Keratinocyte (primary cell): ENCODE measurements at regions not wholly inside any gene's neighbourhood (a gene's known extent, or its start where the extent isn't known, plus 50 kb on each side); places are given as distances from the start of the nearest gene placed in this dataset.
A peak's percentile ranks its signal among the peaks of the same experiment; 100 is the strongest.

ENCODE experiments used
- DNase-seq: peaks from one replicate; pipeline ENCODE4 v3.0.0-alpha.2; 2011; ENCODE audit warnings: low read depth, missing footprints, low spot score
- FAIRE-seq: peaks from 2 replicates; lab custom pipeline; 2011; peaks lifted over from hg19 to GRCh38; lab: Jason Lieb, UNC
- H2AFZ ChIP-seq: 2 replicates; pipeline ENCODE4 v1.6.0; 2012; ENCODE audit warnings: low read length, control low read depth, inconsistent platforms; ENCODE audit not compliant: control insufficient read depth
- H3K27ac ChIP-seq: 2 replicates; pipeline ENCODE4 v1.5.1; 2011; ENCODE audit warnings: low read length; ENCODE audit not compliant: control insufficient read depth, insufficient read depth
- H3K27me3 ChIP-seq: 3 replicates; pipeline ENCODE4 v1.6.0; 2011; ENCODE audit warnings: low read length; ENCODE audit not compliant: control insufficient read depth, insufficient read depth; ENCODE audit errors: extremely low read depth
- H3K36me3 ChIP-seq, 2 experiments: 2 replicates in 1 of 2; 3 replicates in 1 of 2; pipeline ENCODE4 v1.5.1; 2011; ENCODE audit warnings: low read length in 2 of 2, mild to moderate bottlenecking in 1 of 2; ENCODE audit not compliant: control insufficient read depth in 2 of 2, insufficient read depth in 2 of 2; ENCODE audit errors: extremely low read depth in 1 of 2
- H3K4me1 ChIP-seq: 3 replicates; pipeline ENCODE4 v1.5.1; 2011; ENCODE audit warnings: low read length; ENCODE audit not compliant: control insufficient read depth, insufficient read depth; ENCODE audit errors: extremely low read depth
- H3K4me2 ChIP-seq: 3 replicates; pipeline ENCODE4 v1.6.0; 2011; ENCODE audit warnings: low read depth, low read length; ENCODE audit not compliant: control insufficient read depth, insufficient read depth; ENCODE audit errors: extremely low read depth
- H3K4me3 ChIP-seq, 3 experiments: fragments of 200-600 bp in 1 of 3; sonication (generic) in 1 of 3; 2 replicates in 2 of 3; 3 replicates in 1 of 3; pipeline ENCODE4 v1.5.1; 2011 to 2016; ENCODE audit warnings: low read length in 3 of 3, mild to moderate bottlenecking in 3 of 3, control low read depth in 2 of 3, inconsistent platforms in 1 of 3, low read depth in 1 of 3, mixed read lengths in 1 of 3, mixed run types in 1 of 3, moderate library complexity in 1 of 3; ENCODE audit not compliant: control insufficient read depth in 2 of 3, insufficient read depth in 2 of 3; ENCODE audit errors: extremely low read depth in 1 of 3
- H3K79me2 ChIP-seq: 2 replicates; pipeline ENCODE4 v1.6.0; 2012; ENCODE audit warnings: low read length; ENCODE audit not compliant: control insufficient read depth, insufficient read depth
- H3K9ac ChIP-seq: 3 replicates; pipeline ENCODE4 v1.6.0; 2011; ENCODE audit warnings: low read length; ENCODE audit not compliant: control insufficient read depth, insufficient read depth; ENCODE audit errors: extremely low read depth
- H3K9me1 ChIP-seq: 3 replicates; pipeline ENCODE4 v1.6.0; 2011; ENCODE audit warnings: low read length; ENCODE audit not compliant: control insufficient read depth, insufficient read depth; ENCODE audit errors: extremely low read depth
- H3K9me3 ChIP-seq: 2 replicates; pipeline ENCODE4 v1.5.1; 2012; ENCODE audit warnings: low read depth, low read length; ENCODE audit not compliant: control insufficient read depth
- H4K20me1 ChIP-seq: 3 replicates; pipeline ENCODE4 v1.6.0; 2011; ENCODE audit warnings: low read length; ENCODE audit not compliant: control insufficient read depth, insufficient read depth; ENCODE audit errors: extremely low read depth
- CTCF ChIP-seq, 3 experiments: IDR thresholded peaks in 1 of 3; conservative IDR thresholded peaks in 1 of 3; optimal IDR thresholded peaks in 1 of 3; 2 replicates in 2 of 3; 3 replicates in 1 of 3; pipeline versions ENCODE3 to v1.5.1; 2011; ENCODE audit warnings: low read length in 3 of 3, mild to moderate bottlenecking in 3 of 3, moderate library complexity in 2 of 3, control low read depth in 1 of 3, inconsistent platforms in 1 of 3; ENCODE audit not compliant: insufficient read depth in 2 of 3; ENCODE audit errors: extremely low read depth in 1 of 3
- EZH2 ChIP-seq: IDR thresholded peaks from one replicate; pipeline ENCODE4 v1.6.1; 2012; ENCODE audit warnings: inconsistent platforms, mild to moderate bottlenecking, low read length, moderate library complexity
- dilution Hi-C: fragments of 300-500 bp; cut with MboI; formaldehyde crosslinking; loops from one replicate; pipeline ENCODE4 v1.7.0; 2020; ENCODE audit warnings: low sequenced_read_pairs; ENCODE audit not compliant: extremely low pct_ligation_motif_present

- Histone ChIP-seq H2AFZ (no peak overlapping the region), H3K27ac (no peak overlapping the region), H3K9me3 (no peaks in the 10 kb centered on the region), H3K79me2 (no peaks in the 10 kb centered on the region), H3K9ac (no peak overlapping the region), H4K20me1 (no peaks in the 10 kb centered on the region), H3K36me3 (no peaks in the 10 kb centered on the region), H3K4me3 (no peak overlapping the region), H3K4me2 (no peak overlapping the region), H3K27me3 (no peaks in the 10 kb centered on the region), H3K4me1 (peaks cover 15% of the 10 kb centered on the region), H3K9me1 (no peaks in the 10 kb centered on the region)
- dilution Hi-C loops, result no loop called here
- DNase-seq (no peak), FAIRE-seq (no peak)
- TF ChIP-seq EZH2 (no peak), CTCF (optimal IDR thresholded peaks at IDR 0.05 in 1 of 3, IDR thresholded peaks at IDR 0.05 in 1 of 3, conservative IDR thresholded peaks at IDR 0.05 in 1 of 3; ENCODE audit: extremely low read depth in 1 of 3, insufficient read depth in 2 of 3, low read length in 3 of 3) (no peak)
These were observed 93.2 kb upstream of the CXCL14 start for GRCh38 chr5:135671966-135672365.

GRCh38 chr5:135671052-135671705 lies 92.4 kb upstream of the CXCL14 start:
- H3K9ac ChIP-seq, result no peak overlapping the region
- peak overlapping the region; percentile 49 for H3K4me2 ChIP-seq
- no peaks in the 10 kb centered on the region for H3K9me3 ChIP-seq
- H2AFZ ChIP-seq, result no peak overlapping the region
- FAIRE-seq (peak; percentile 88), DNase-seq (no peak)
- H3K4me3 ChIP-seq, result no peak overlapping the region
- TF ChIP-seq CTCF (optimal IDR thresholded peaks at IDR 0.05 in 1 of 3, IDR thresholded peaks at IDR 0.05 in 1 of 3, conservative IDR thresholded peaks at IDR 0.05 in 1 of 3; ENCODE audit: extremely low read depth in 1 of 3, insufficient read depth in 2 of 3, low read length in 3 of 3), result no peak
- no peak for TF ChIP-seq EZH2
- H3K27ac ChIP-seq, result no peak overlapping the region
- no peaks in the 10 kb centered on the region for H3K27me3 ChIP-seq
- no peaks in the 10 kb centered on the region for H4K20me1 ChIP-seq
- no peaks in the 10 kb centered on the region for H3K36me3 ChIP-seq
- peaks cover 16% of the 10 kb centered on the region for H3K4me1 ChIP-seq
- dilution Hi-C loops, result no loop called here
- no peaks in the 10 kb centered on the region for H3K79me2 ChIP-seq
- H3K9me1 ChIP-seq, result no peaks in the 10 kb centered on the region
